HG03025 (cell line): ENCODE measurements at regions not wholly inside any gene's neighbourhood (a gene's known extent, or its start where the extent isn't known, plus 50 kb on each side); places are given as distances from the start of the nearest gene placed in this dataset.
"Not testable (repeated sequence)": the region's sequence is repeated elsewhere in the genome, so short reads cannot be mapped to it uniquely, and the experiment has no call there.

Experiments used
- ATAC-seq: cut with Tn5 transposase; IDR thresholded peaks from one replicate; pipeline ENCODE4 v1.9.1; 2021; ENCODE audit warnings: mild to moderate bottlenecking, moderate library complexity; ENCODE audit not compliant: unreplicated experiment, low FRiP score

DNA sequence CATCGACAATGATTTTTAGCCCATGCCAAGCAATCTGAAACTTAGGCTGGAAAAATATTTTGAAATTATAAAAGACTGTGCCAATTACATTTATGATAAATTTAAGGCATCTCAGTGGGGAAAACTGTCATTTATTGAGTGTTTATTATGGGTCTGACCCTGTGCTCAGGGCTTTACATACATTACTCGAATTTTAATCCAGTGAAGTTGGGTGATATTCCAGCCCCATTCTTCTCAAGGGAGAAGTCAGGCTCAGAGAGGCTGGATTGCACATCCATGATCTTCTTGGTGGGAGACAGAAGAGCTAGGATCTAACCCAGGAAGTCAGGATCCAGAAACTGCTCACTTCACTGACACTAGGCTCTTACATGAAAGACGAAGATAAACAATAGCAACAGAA is 260.8 kb downstream of the QDPR start:
- ATAC-seq: no peak

DNA sequence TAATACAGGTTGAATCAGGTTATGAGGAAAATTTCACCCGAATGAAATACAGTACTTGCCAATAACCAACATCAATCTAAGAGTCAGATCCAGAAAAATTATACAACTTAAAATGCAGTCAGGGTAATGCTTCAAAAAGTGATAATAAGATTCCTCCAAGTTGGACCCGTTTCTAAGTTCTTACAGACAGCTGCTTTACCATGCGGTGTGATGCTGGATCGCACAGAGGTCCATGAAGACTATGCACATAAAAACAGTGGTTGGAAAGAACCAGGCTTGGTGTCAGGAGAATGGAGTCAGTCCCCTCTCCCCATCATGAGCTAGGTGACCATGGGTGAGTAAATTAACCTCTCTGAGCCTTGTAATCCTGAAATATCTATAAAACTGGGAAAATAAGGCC is 261.3 kb downstream of the QDPR start:
- no peak for ATAC-seq

DNA sequence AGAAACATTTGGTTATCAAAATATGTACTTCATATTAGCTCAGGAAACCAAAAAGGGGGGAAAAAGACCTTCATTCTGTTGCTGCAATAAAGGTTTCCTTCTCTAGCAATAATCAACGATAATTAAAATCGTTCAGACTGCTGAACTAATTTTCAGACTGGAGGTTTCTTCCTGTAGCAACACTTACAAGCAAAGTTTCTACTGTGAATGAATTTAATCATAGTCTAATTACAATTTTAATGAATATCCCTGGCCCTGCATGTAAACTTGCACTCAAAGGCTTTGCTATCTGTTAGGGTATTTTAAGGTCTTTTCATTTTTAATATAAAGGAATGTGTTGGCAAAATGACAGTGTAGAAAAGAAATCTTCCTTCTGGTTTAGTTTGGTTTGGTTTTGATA is 265.2 kb downstream of the QDPR start:
- ATAC-seq: no peak

DNA sequence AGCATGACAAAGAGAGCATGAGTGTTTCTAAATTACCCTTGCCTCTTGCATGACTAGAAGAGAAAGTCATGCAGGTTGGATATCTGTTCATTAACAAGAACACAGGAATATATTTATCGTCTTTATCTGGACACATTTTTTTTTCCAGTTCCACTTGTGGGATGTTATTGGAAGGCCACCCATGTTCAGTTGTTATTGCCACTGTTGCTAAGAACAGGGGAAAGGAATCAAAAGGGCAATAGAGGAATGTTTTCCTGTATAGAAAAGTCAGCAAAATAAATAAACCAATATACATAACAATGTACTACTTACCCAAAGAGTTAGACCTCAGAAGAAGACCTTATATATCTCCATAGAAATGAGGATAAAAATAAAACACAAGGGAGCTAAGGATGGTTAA is 270.1 kb downstream of the QDPR start:
- no peak for ATAC-seq

DNA sequence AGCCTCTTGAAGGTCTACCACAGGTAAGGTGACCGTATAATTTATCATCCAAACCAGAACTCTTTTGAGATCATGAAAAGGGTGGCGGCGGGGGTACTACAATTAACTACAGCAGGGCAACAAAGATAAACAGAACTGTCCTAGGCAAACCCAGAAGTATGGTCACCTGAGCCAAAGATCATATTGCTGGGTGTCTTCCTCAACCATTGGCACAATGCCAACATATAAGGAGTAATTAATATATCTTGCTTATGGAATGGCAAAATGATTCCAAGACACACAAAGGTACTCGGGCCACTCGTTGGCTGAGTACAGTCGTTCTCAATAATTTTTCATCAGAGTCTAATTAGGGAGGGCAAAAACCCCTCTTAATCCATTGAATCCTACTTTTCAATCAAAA is 273.3 kb downstream of the QDPR start:
- ATAC-seq: no peak

DNA sequence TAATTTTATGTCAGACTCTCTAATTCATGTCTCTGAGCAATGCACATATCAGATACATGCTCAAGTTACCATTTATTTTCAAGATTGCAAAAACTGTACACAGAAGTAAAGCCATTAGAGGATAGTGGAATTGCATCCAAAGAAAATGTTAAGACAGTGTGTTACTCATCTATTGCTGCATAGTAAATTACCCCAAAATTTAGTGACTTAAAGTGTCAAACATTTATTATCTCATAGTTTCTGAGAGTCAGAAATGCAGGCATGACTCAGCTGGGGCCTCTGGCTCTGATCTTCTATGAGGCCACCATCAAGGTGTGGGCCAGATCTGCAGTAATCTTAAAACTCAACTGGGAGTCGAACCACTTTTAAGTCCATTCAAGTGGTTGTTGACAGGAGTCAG is 275.2 kb downstream of the QDPR start:
- ATAC-seq: no peak

DNA sequence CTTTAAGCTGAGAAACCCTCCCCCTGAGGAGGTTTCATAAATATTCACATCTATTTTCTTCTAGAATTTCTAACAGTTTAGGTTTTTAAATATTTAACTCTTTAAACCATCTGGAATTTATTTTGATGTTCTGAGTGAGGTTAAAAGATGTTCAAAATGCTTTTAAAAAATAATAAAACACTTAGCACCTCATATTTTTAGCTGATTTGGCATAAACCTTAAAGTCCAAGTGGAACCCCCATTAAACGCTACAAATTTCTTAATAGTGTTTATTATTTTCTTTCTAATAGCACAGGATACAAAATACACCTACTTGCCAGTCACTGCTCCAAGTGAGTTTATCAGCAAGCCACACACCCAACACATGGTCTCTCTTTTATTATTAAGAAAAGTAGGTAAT is 277.2 kb downstream of the QDPR start:
- ATAC-seq: no peak

DNA sequence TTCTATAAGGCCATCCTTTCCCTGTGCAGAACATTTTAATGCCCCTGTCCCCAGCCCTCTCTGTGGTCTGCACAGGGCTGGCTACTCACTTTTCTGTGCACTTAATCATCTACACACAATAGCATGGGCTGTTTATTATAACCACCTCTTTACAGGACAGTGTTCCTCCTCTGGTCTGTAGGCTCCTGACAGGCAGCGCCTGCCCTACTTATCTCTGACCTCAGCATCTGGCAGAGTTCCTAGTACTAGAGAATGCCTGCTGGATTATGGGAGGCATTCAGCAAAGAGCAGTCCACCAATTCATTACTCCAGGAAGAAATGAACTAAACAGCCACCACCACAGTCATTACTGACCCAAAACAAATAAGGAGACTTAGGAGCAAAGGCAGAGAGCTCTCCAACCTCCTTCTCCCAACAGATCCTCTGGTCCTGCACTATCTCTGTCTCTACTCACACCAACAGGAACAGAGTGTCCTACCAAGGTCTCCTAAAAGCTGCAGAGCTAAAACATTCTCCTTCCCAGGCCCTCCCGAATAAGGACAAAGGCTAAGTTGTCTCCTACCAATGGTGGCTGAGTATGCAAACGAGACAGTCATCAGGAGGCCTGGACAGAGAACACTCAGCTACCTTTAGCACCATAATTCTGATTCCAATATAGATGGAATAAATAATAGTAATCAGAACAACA is 279.2 kb downstream of the QDPR start:
- no peak for ATAC-seq

DNA sequence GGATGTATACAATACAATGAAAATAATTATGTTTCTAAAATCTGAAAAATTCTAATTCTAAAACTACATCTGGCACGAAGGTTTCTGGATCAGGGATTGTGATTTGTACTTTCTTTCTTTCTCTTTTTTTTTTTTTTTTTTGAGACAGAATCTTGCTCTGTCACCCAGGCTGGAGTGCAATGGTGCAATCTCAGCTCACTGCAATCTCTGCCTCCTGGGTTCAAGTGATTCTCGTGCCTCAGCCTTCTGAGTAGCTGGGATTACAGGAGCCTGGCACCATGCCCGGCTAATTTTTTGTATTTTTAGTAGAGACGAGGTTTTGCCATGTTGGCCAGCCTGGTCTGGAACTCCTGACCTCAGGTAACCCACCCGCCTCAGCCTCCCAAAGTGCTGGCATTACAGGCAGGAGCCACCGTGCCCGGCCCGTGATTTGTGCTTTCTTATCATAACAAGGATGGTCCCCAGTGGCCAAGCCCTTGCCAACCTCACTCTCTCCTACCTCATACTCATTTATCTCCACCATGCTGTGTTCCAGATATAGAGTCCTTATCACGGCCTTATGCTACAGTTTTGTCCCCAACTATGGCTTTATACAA is 279.9 kb downstream of the QDPR start:
- ATAC-seq: not testable (repeated sequence)

DNA sequence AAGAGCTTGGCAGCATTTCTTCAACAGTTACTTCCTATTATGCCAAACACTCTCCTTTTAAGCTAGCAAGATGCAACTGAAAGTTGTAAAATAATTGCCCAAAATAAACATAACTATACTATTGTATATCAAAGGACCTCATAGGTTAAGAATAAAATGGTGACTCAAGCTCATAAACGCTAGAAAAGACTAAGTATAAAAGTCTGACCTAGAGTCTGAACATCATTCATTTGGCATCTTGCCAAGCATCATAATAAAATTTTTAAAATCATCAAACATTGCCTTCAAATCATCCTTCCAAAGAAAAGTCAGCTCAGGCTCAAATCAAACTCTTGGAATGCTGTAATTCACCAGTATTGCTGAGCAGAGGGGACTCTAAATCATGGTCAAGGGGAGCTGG is 281.2 kb downstream of the QDPR start:
- ATAC-seq: no peak

DNA sequence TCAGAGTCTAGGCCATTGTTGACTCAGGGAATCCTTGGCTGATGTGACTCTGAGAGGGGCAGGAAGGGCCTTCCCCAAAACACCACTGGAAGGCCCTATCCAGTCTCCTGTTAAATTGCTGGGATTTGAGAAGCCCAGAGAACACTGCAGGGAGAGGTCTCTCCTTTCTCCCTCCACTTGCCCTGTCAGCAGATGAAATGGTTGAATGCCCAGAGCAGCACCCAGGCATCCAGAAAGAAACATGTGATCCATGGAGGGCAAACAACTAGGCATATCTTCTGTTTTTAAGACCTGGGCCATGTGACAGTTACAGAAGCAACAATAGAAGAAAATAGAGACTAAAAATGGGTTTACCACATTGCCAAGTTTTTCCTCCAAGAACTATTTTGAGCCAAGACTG is 291.1 kb downstream of the QDPR start:
- no peak for ATAC-seq

DNA sequence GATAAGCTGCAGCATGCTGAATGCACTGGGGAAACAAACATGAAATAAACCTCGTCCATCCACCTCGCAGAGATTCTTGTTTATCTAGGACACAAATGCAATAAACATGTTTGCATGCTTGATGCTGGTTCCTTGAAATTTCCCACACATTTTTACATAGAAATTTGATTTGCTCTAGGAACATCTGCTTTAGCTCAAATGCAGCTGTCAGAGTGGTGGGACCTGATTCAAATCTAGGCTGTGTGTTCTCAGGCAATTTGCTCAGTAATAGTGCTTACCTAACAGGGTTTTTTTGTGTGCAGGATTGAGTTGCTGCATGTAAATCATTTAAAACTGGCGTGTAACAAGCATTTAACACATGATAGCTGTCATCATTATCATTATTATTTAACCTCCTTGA is 293.1 kb downstream of the QDPR start:
- no peak for ATAC-seq

DNA sequence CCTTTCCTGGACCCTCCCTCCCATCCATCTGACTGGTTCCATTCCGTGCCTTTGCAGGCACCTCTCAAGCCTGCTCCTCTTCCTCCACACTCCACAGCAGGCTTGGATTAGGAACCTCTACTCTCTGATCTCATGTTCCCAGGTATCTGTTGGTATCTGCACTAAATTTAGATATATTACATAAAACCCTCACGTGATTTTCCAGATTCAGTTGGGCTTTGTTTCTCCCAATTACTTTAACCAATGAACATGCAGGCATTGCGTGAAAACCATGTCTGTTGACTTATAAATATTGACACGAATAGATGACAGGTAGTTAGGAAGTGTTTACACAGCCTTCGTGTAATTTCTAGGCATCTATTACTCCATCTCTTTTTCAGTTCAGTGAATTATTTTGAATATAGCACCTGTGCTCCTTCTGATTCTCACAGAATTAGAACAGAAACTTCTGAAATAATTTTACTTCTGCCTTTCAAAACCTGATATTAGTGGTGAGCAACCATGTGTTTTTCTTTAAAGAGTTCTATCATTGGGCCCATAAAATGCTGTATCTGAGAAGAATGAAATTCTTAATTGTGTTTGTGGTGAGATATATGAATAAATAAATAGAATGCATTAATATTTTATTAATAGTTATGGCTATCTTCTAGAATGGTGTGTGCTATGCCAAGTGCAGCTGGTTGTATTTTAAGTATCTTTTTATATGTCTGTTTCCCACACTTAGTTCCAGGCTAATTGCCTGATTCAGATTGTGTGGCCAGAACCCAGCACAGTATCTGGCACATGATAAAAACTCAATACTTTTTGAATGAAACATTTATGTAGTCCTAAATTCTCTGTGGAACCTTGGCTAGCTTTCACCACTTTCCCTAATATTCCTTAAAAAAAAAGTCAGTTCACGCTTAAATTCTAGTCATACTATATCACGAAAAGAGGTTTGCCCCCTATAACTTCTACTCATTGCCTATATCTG is 304.8 kb downstream of the QDPR start:
- peak; percentile 68 for ATAC-seq

DNA sequence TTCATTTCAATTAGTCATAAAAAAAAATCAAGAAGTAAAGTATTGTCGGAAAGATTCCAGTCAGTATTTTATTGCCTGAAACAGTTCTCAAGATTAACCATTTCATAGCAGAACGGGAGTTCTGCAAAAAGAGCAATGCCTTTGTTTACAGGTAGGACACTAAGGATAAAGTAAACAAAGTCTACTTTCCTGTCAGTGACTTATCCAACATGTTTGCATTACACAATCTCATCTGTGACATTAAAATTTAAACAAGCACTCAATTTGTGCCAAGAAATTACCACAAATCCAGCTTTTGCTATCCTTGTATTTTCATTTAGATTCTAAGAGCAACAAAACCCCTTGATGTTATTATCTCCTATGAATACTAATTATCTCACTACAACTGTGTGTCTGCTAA is 306.5 kb upstream of the LDB2 start:
- no peak for ATAC-seq

DNA sequence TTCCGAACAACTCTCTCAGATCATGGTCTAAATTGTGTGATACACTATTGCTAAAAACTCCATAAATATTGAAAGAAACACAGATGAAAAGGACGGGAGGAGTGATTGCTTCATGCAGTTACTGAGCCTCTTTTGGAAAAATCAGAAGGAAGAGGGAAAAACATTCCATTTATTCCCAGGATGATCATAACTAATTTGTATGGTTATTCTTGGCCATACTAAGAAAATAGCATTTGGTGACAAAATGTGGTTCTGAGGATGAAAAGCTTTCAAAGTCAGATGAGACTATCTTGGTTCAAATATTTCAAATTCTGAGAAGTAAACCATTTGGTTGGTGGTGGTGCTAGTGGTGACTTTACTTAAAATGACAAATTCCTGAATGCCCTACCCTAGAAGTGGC is 305.4 kb upstream of the LDB2 start:
- no peak for ATAC-seq

DNA sequence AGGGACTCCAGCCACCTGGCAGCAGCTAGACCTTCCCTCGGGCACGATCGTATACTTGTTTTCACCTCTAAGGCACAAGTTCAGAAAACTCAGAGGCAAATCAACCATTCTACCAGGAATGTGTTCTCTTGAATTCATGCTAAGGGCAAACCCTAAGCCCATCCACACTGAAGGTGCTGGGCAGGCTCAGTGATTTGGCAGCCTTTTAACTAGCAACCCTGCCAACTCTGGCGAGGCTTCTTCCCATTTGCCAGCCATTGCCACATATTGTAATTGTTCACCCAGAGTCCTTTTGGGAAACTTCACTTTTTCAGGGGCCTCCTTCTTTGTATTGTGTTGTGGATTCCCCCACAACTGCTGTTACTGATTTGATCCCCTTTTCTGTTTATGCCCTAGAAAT is 298.6 kb upstream of the LDB2 start:
- ATAC-seq: no peak

DNA sequence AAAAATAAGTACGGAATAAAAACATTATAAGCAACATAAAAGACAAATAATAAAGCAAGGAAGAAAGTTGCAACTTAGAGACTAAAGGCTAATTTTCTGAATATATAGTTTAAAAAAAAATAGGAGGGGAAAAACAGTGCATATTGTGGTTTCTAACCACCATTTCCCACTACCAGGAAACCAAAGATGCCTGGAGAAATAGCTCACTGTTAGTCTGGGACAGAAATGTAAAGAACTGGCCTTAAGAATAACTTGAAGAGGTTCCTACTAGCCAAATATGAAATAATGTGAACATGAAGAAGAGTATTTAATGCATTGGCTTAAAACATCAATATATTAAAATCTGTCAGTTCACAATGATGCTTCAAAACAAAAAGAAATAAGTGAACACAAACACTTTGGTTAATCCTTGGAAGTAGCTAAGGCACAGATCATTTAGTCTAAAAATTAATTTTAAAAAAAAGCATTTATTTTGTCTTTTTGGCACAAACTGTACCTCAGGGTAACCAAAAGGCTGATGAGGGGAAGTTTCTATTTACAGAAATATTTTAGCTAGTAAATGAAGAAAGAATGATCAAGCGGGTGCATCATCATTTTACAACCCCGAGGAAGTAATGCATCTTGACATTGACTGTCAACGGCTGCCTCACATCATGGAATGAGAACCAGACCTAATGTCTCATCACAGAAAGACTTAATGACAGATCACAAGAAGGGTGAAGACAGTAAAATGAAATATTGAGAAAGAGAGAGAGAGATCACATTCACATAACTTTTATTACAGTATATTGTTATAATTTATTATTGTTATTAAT is 297.2 kb upstream of the LDB2 start:
- ATAC-seq: no peak

DNA sequence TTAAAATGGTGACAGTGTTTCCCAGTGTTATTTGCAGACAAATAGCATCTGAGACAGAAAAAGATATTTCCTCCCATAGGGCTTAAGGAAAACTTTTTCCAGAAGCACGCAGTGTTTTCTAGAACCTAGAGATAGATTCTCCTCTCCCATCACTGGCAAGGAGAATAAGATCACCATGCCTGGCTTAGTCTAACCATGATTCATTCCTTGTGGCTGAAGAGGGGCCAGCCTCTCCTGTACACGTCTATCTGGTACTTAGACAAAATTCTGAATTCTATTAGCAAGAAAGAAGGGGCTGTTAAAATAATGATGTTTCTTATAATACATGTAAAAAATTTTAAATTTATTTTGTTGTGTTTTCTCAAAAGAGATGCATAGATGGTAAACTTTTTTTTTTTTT is 296.1 kb upstream of the LDB2 start:
- no peak for ATAC-seq

DNA sequence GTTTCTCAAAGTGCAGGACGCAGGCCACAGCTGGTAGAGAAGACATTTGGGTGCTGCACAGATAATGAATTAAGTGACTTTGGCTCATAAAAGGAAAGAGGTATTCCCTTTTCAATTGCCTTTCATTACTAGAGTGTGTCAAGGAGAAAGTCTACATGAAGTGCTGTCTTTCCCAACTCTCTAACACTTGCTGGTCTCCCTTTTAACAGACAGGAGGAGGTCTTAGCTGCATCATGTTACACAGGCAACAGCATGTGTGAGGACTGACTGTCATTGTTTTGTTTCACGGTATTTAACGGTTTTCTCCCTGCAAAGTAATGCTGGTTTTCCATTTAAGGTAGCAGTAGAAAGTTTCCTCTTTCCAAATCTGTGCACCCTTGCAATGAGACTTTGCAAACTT is 291.3 kb upstream of the LDB2 start:
- ATAC-seq: no peak

DNA sequence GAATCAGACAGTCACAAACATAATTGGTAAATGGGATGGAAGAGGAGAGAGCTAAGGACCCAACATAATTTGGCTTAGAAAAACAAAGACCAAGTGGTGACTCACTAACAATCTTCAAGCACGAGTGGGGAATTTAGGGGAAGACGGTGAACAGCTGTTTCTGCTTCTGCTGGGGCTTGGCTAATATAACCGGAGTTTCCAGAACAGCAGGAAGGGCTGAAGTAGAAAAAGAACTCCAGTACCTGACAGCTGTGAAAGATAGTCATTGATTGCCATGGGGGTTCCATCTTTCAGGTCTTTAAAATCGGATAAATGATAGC is 290.9 kb upstream of the LDB2 start:
- no peak for ATAC-seq
